ENCODE measurements at regions not wholly inside any gene's neighbourhood (a gene's known extent, or its start where the extent isn't known, plus 50 kb on each side); places are given as distances from the start of the nearest gene placed in this dataset.

- no peak for TF ChIP-seq MAX (IDR thresholded peaks at IDR 0.05; ENCODE audit: low read depth, low read length)
Observed at GRCh38 chr20:22904386-22904785, 130.7 kb upstream of the SSTR4 start (continued).

GRCh38 chr20:22904905-22905304 is 130.2 kb upstream of the SSTR4 start:
- Histone ChIP-seq H3K4me1 (ENCODE audit: control insufficient read depth, insufficient read depth, low read length) (no peaks in the 10 kb centered on the region), H3K4me3 (no peak overlapping the region), H3K27ac (ENCODE audit: control insufficient read depth, insufficient read depth) (no peak overlapping the region), H3K9me3 (replicated peaks; ENCODE audit: control insufficient read depth, insufficient read depth, low read length) (no peaks in the 10 kb centered on the region), H3K79me2 (ENCODE audit: control insufficient read depth, insufficient read depth, low read length) (no peaks in the 10 kb centered on the region), H3K36me3 (ENCODE audit: control insufficient read depth in 2 of 2, insufficient read depth in 2 of 2, low read length in 1 of 2) (no peaks in the 10 kb centered on the region), H2AFZ (ENCODE audit: control insufficient read depth, low read depth, low read length) (no peak overlapping the region), H3K9ac (ENCODE audit: control insufficient read depth, insufficient read depth, low read length) (no peak overlapping the region), H4K20me1 (ENCODE audit: control insufficient read depth, insufficient read depth) (no peaks in the 10 kb centered on the region), H3K4me2 (ENCODE audit: control insufficient read depth, insufficient read depth) (no peak overlapping the region), H3K27me3 (replicated peaks in 1 of 2; ENCODE audit: control insufficient read depth in 2 of 2, insufficient read depth in 2 of 2, low read length in 1 of 2) (no peaks in the 10 kb centered on the region)
- in situ Hi-C loops (cut with MboI): no loop called here
- no peak for DNase-seq (ENCODE audit: low read depth, low spot score)
- ChIA-PET SMC1A (ENCODE audit: uncharacterized antibody, unreplicated experiment) (interaction anchor here (1.6 kb wide), 1 partner anchor 11 kb away, joined by 11 read pairs; no protein-coding TSS in a partner anchor), RAD21 (ENCODE audit: unreplicated experiment) (interaction anchor here (1.0 kb wide), 1 partner anchor 9 kb away, joined by 3 read pairs; no protein-coding TSS in a partner anchor), CTCF (interaction anchor here (1.1 kb wide), 1 partner anchor 53 kb away, joined by 3 read pairs; no protein-coding TSS in a partner anchor), POLR2A (no interaction called here)
- no peak for TF ChIP-seq RB1 (IDR thresholded peaks at IDR 0.05; ENCODE audit: borderline replicate concordance)
- no peak for TF ChIP-seq SMAD5 (IDR thresholded peaks at IDR 0.05; ENCODE audit: low read depth)
- TF ChIP-seq POU2F2 (IDR thresholded peaks at IDR 0.05; ENCODE audit: borderline replicate concordance, low read depth, low read length): no peak
- TF ChIP-seq BACH1 (IDR thresholded peaks at IDR 0.05; ENCODE audit: borderline replicate concordance): no peak
- TF ChIP-seq CEBPZ (IDR thresholded peaks at IDR 0.05; ENCODE audit: low read depth, low read length): no peak
- TF ChIP-seq BMI1 (IDR thresholded peaks at IDR 0.05; ENCODE audit: borderline replicate concordance): no peak
- TF ChIP-seq RBBP5 (conservative IDR thresholded peaks at IDR 0.05): no peak
- TF ChIP-seq ZSCAN29 (IDR thresholded peaks at IDR 0.05): no peak
- no peak for TF ChIP-seq BHLHE40 (IDR thresholded peaks at IDR 0.05; ENCODE audit: borderline replicate concordance in 1 of 2, low read depth in 2 of 2, low read length in 1 of 2)
- no peak for TF ChIP-seq YY1 (IDR thresholded peaks at IDR 0.05; ENCODE audit: low read depth, low read length)
- intact Hi-C loops (cut with micrococcal nuclease; ENCODE audit: unreplicated experiment): no loop called here
- FAIRE-seq: no peak
- no peak for ATAC-seq
- 60% methylated on average over 2 of the region's 2 CpGs for WGBS (ENCODE audit: insufficient coverage, insufficient replicate concordance, low lambda C conversion rate, missing lambda C conversion rate)
- BruUV-seq (replicated peaks): no TSS peak

Measured in GM12878 (cell line).